Upper lobe of left lung (tissue), 4 donors: ENCODE measurements at regions not wholly inside any gene's neighbourhood (a gene's known extent, or its start where the extent isn't known, plus 50 kb on each side); places are given as distances from the start of the nearest gene placed in this dataset.

ENCODE experiments used
- POLR2AphosphoS5 ChIP-seq, 2 donors: sonication (generic); formaldehyde crosslinking; IDR thresholded peaks; one replicate each; pipeline ENCODE4 v1.5.1; 2017; ENCODE audit warnings: antibody characterized with exemption in 2 of 2
- TF ChIP-seq, protein P1 (sequence below), 6 experiments: fragments of 450-650 bp in 4 of 6; fragments of 200-600 bp in 2 of 6; sonication (generic) in 2 of 6; IDR thresholded peaks; one replicate each; pipeline ENCODE4 v1.5.1; 2016 to 2019; ENCODE audit warnings: antibody characterized with exemption in 6 of 6

DNA sequence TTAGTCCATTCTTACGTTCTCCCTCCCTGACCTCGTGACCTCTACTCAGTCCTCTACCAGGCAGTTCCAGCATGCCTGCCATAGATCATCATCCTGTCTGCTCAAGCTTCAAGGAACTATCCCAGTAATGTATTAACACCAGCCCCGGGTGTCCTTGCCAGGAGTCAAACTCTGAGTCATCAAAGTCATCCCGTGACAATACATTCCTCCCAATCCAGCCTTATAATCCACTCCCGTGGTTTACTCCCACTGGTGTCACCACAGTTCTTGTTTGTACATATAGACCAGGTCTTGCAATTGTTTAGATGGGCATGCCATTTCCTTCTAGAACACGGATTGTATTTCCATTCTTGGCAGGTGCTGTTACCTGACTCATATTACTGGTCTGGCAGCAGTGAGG lies 68.7 kb upstream of the TAB3 start:
- TF ChIP-seq, protein P1, sequence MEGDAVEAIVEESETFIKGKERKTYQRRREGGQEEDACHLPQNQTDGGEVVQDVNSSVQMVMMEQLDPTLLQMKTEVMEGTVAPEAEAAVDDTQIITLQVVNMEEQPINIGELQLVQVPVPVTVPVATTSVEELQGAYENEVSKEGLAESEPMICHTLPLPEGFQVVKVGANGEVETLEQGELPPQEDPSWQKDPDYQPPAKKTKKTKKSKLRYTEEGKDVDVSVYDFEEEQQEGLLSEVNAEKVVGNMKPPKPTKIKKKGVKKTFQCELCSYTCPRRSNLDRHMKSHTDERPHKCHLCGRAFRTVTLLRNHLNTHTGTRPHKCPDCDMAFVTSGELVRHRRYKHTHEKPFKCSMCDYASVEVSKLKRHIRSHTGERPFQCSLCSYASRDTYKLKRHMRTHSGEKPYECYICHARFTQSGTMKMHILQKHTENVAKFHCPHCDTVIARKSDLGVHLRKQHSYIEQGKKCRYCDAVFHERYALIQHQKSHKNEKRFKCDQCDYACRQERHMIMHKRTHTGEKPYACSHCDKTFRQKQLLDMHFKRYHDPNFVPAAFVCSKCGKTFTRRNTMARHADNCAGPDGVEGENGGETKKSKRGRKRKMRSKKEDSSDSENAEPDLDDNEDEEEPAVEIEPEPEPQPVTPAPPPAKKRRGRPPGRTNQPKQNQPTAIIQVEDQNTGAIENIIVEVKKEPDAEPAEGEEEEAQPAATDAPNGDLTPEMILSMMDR (IDR thresholded peaks at IDR 0.05), result no peak
- no peak for TF ChIP-seq POLR2AphosphoS5 (IDR thresholded peaks at IDR 0.05)
